ENCODE measurements at regions not wholly inside any gene's neighbourhood (a gene's known extent, or its start where the extent isn't known, plus 50 kb on each side); places are given as distances from the start of the nearest gene placed in this dataset.

GRCh38 chr10:126806498-126806897 is 98.7 kb upstream of the DOCK1 start:
- H3K4me3 Mint-ChIP-seq = no peak overlapping the region

DNA sequence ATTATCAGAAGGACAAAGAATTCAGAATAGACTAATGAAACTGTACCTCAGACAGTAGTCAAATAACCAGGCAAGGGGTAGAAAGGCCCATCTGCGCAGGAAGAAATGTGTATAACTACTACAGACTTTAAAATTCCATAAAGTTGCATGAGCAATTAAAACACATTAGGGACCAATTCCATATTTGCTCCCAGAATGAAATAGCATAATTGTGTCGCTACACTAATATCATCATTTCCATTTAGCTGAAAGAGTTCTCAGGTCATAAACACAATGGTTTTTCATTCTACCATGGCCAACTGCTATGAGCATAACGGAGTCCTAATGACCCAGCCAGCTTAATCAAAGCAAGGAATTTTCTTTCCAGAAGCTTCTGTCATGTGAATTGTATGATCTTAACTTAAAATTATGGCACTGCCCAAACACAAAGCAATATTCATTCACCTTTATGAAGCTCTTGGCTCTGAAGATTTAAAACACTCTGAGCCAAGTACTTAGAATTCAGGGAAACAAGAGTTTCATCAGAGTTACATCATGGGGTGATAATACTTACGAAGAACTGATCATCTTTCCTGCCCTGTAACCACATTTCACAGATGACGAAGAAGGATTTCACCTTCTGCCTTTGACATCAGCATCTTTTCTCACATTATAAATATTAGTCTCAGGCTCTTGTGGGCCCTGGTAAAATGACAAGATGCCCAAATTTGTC is 98.1 kb upstream of the DOCK1 start:
- H3K9me3 Mint-ChIP-seq = peaks cover 6 to 11% of the 10 kb centered on the region in 2 donors
- DNase-seq (no peak), ATAC-seq (replicated peaks) (no peak)
- no peaks in the 10 kb centered on the region for H3K36me3 Mint-ChIP-seq (ENCODE audit: insufficient read depth)
- no peak overlapping the region for H3K4me3 Mint-ChIP-seq
- no peaks in the 10 kb centered on the region for H3K27me3 Mint-ChIP-seq
- H3K27ac Mint-ChIP-seq = no peak overlapping the region
- H3K4me1 Mint-ChIP-seq (ENCODE audit: low read depth in 2 of 2) = no peaks in the 10 kb centered on the region

More at GRCh38 chr10:126806498-126806897, 98.7 kb upstream of the DOCK1 start:
- Mint-ChIP-seq H3K27ac (no peak overlapping the region), H3K36me3 (ENCODE audit: insufficient read depth) (no peaks in the 10 kb centered on the region), H3K4me1 (ENCODE audit: low read depth in 2 of 2) (no peaks in the 10 kb centered on the region), H3K9me3 (peaks cover 5 to 11% of the 10 kb centered on the region in 2 donors), H3K27me3 (no peaks in the 10 kb centered on the region)
- DNase-seq = no peak
- no peak for ATAC-seq (replicated peaks)

DNA sequence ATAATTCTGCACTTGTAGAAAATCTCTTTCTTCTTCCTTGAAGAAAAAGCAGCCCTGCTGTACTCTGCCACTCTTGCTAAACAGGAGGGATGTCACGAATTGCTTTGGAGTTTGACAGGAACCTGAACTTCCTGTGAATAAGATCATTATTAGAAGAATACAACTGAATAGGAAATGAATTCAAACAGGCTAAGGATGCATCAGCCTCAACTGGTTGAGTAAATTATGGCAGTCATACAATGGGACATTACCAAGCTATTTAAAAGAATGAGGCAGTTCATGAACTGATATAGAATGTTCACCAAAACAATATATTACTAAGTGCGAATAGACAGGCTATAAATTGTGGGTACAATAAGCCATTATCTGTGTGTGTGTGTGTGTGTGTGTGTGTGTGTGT is 97.1 kb upstream of the DOCK1 start:
- DNase-seq (no peak), ATAC-seq (replicated peaks) (no peak)
- H3K9me3 Mint-ChIP-seq = peaks cover 6 to 11% of the 10 kb centered on the region in 2 donors
- no peaks in the 10 kb centered on the region for H3K36me3 Mint-ChIP-seq (ENCODE audit: insufficient read depth)
- no peak overlapping the region for H3K4me3 Mint-ChIP-seq
- H3K27ac Mint-ChIP-seq = no peak overlapping the region
- H3K27me3 Mint-ChIP-seq = no peaks in the 10 kb centered on the region
- H3K4me1 Mint-ChIP-seq (ENCODE audit: low read depth in 2 of 2) = no peaks in the 10 kb centered on the region

- Mint-ChIP-seq H3K27me3 (no peaks in the 10 kb centered on the region), H3K4me1 (ENCODE audit: low read depth in 2 of 2) (no peaks in the 10 kb centered on the region), H3K27ac (no peak overlapping the region), H3K4me3 (no peak overlapping the region), H3K9me3 (peaks cover 11 to 13% of the 10 kb centered on the region in 2 donors), H3K36me3 (ENCODE audit: insufficient read depth) (no peaks in the 10 kb centered on the region)
- ATAC-seq (replicated peaks) (no peak), DNase-seq (no peak)
Measured at GRCh38 chr10:126813432-126813831, 91.8 kb upstream of the DOCK1 start.

GRCh38 chr10:126833542-126833941 is 71.7 kb upstream of the DOCK1 start:
- ATAC-seq (replicated peaks) (no peak), DNase-seq (no peak)
- no peaks in the 10 kb centered on the region for H3K4me1 Mint-ChIP-seq (ENCODE audit: low read depth in 2 of 2)
- no peak overlapping the region for H3K4me3 Mint-ChIP-seq
- peak overlapping the region in 1 of 2 donors; percentile 38 for H3K27ac Mint-ChIP-seq
- H3K36me3 Mint-ChIP-seq (ENCODE audit: insufficient read depth) = no peaks in the 10 kb centered on the region
- peaks cover 0 to 6% of the 10 kb centered on the region in 2 donors for H3K9me3 Mint-ChIP-seq
- H3K27me3 Mint-ChIP-seq = peaks cover 0 to 9% of the 10 kb centered on the region in 2 donors

GRCh38 chr10:126836009-126836408 is 69.2 kb upstream of the DOCK1 start:
- Mint-ChIP-seq H3K4me1 (ENCODE audit: low read depth in 2 of 2) (no peaks in the 10 kb centered on the region), H3K4me3 (no peak overlapping the region), H3K36me3 (ENCODE audit: insufficient read depth) (no peaks in the 10 kb centered on the region), H3K27ac (no peak overlapping the region), H3K9me3 (peaks cover 5 to 8% of the 10 kb centered on the region in 2 donors), H3K27me3 (peaks cover 0 to 19% of the 10 kb centered on the region in 2 donors)
- DNase-seq (no peak), ATAC-seq (replicated peaks) (no peak)

DNA sequence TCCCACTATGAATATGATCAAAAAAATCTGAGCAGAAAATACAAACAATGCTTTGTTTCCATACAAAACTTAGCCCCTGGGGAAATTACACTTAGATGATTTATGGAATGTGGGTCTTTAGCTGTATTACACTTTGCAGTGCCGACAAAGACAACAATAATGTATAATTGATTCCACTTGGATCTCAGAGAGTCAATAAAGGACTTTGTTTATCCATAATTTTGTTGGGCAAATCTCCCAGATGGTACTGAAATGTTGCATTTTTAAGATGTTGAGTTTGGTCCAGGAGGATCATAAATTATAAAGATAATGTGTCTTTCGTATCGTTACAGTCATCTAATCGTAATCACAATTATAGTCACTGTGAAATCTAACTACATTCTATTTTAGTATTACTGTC is 66.9 kb upstream of the DOCK1 start:
- H3K4me3 Mint-ChIP-seq = no peak overlapping the region
- peaks cover 0 to 20% of the 10 kb centered on the region in 2 donors for H3K27me3 Mint-ChIP-seq
- ATAC-seq (replicated peaks) (no peak), DNase-seq (no peak)
- peaks cover 5 to 8% of the 10 kb centered on the region in 2 donors for H3K9me3 Mint-ChIP-seq
- H3K4me1 Mint-ChIP-seq (ENCODE audit: low read depth in 2 of 2) = no peaks in the 10 kb centered on the region
- no peak overlapping the region for H3K27ac Mint-ChIP-seq
- H3K36me3 Mint-ChIP-seq (ENCODE audit: insufficient read depth) = no peaks in the 10 kb centered on the region

- peaks cover 4 to 8% of the 10 kb centered on the region in 2 donors for H3K9me3 Mint-ChIP-seq
- no peak for DNase-seq
- peaks cover 0 to 20% of the 10 kb centered on the region in 2 donors for H3K27me3 Mint-ChIP-seq
- ATAC-seq (replicated peaks) = no peak
- no peak overlapping the region for H3K27ac Mint-ChIP-seq
- no peak overlapping the region for H3K4me3 Mint-ChIP-seq
- H3K36me3 Mint-ChIP-seq (ENCODE audit: insufficient read depth) = no peaks in the 10 kb centered on the region
- no peaks in the 10 kb centered on the region for H3K4me1 Mint-ChIP-seq (ENCODE audit: low read depth in 2 of 2)
Measured at GRCh38 chr10:126839094-126839761, 66.0 kb upstream of the DOCK1 start.

DNA sequence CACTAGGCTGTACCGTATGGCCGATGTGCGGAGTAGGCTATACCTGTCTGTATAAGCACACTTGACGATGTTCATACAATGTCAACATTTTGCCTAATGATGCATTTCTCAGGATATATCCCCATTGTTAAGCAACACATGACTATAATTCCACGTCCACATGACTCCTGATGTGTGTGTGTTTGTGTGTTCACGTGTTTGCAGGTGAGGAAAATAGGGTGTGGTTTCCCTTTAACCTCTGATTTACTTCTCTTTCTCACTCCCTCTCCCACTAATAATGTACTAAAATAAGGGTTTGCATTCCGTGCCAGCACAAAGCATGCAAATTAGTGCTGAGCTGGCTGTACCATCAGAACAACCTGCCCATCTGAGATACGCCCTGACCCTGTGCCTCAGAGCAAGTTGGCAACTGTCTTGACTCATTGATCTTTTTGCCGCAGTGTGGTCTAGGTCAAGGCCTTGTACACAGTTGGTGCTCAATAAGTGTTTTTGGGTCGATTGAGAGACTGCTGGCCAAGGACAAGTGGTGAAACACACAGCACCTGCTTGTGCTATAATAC is 64.6 kb upstream of the DOCK1 start:
- H3K4me1 Mint-ChIP-seq (ENCODE audit: low read depth in 2 of 2) = no peaks in the 10 kb centered on the region
- no peaks in the 10 kb centered on the region for H3K36me3 Mint-ChIP-seq (ENCODE audit: insufficient read depth)
- ATAC-seq (replicated peaks) (no peak), DNase-seq (no peak)
- no peak overlapping the region for H3K4me3 Mint-ChIP-seq
- peaks cover 6 to 8% of the 10 kb centered on the region in 2 donors for H3K9me3 Mint-ChIP-seq
- H3K27ac Mint-ChIP-seq = no peak overlapping the region
- peaks cover 0 to 20% of the 10 kb centered on the region in 2 donors for H3K27me3 Mint-ChIP-seq

GRCh38 chr10:126841341-126841895 is 63.8 kb upstream of the DOCK1 start:
- Mint-ChIP-seq H3K9me3 (peaks cover 6 to 8% of the 10 kb centered on the region in 2 donors), H3K27me3 (peaks cover 0 to 20% of the 10 kb centered on the region in 2 donors), H3K4me1 (ENCODE audit: low read depth in 2 of 2) (no peaks in the 10 kb centered on the region), H3K27ac (no peak overlapping the region), H3K4me3 (no peak overlapping the region), H3K36me3 (ENCODE audit: insufficient read depth) (no peaks in the 10 kb centered on the region)
- ATAC-seq (replicated peaks) (no peak), DNase-seq (no peak)

DNA sequence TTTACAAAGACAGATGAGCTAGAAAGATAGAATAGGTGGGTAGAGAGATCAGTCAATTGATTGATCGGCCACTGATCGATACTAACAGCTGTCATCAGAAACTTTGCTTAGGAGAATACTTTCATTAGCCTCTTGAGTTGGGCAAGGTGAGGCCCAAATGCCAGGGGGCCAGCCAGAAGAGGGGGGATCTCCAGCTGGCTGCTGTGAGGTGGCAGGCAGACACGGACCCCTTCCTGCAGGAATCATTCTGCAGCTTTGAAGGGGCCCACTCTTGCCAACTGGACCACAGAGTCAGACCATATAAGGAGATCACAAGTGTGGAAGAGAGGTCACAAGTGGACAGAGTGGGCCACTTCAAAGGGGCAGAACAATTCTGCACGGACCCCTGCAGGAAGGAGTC is 62.9 kb upstream of the DOCK1 start:
- DNase-seq (no peak), ATAC-seq (replicated peaks) (no peak)
- Mint-ChIP-seq H3K27ac (no peak overlapping the region), H3K27me3 (peaks cover 0 to 12% of the 10 kb centered on the region in 2 donors), H3K4me1 (ENCODE audit: low read depth in 2 of 2) (no peaks in the 10 kb centered on the region), H3K9me3 (peaks cover 6 to 8% of the 10 kb centered on the region in 2 donors), H3K4me3 (no peak overlapping the region), H3K36me3 (ENCODE audit: insufficient read depth) (no peaks in the 10 kb centered on the region)

GRCh38 chr10:126842836-126843235 is 62.4 kb upstream of the DOCK1 start:
- no peaks in the 10 kb centered on the region for H3K4me1 Mint-ChIP-seq (ENCODE audit: low read depth in 2 of 2)
- no peak overlapping the region for H3K4me3 Mint-ChIP-seq

GRCh38 chr10:126843299-126843934 is 61.8 kb upstream of the DOCK1 start:
- Mint-ChIP-seq H3K27me3 (peaks cover 0 to 12% of the 10 kb centered on the region in 2 donors), H3K9me3 (peaks cover 6 to 8% of the 10 kb centered on the region in 2 donors), H3K27ac (no peak overlapping the region), H3K4me3 (no peak overlapping the region), H3K36me3 (ENCODE audit: insufficient read depth) (no peaks in the 10 kb centered on the region), H3K4me1 (ENCODE audit: low read depth in 2 of 2) (no peaks in the 10 kb centered on the region)
- DNase-seq = no peak
- no peak for ATAC-seq (replicated peaks)

More at GRCh38 chr10:126842836-126843235, 62.4 kb upstream of the DOCK1 start:
- ATAC-seq (replicated peaks) (no peak), DNase-seq (no peak)
- no peaks in the 10 kb centered on the region for H3K36me3 Mint-ChIP-seq (ENCODE audit: insufficient read depth)
- H3K9me3 Mint-ChIP-seq = peaks cover 6 to 8% of the 10 kb centered on the region in 2 donors
- no peak overlapping the region for H3K27ac Mint-ChIP-seq
- peaks cover 0 to 12% of the 10 kb centered on the region in 2 donors for H3K27me3 Mint-ChIP-seq

Measured in effector memory CD8-positive, alpha-beta T cell (primary cell).